SH-SY5Y (cell line): ENCODE measurements at regions not wholly inside any gene's neighbourhood (a gene's known extent, or its start where the extent isn't known, plus 50 kb on each side); places are given as distances from the start of the nearest gene placed in this dataset.

Experiments
- GATA2 ChIP-seq: IDR thresholded peaks from 2 replicates; pipeline ENCODE4 v1.6.1; 2011; ENCODE audit warnings: mild to moderate bottlenecking, low read depth, low read length
- GATA3 ChIP-seq: IDR thresholded peaks from 2 replicates; pipeline ENCODE4 v1.6.1; 2011; ENCODE audit warnings: low read depth, mild to moderate bottlenecking, low read length, moderate library complexity

DNA sequence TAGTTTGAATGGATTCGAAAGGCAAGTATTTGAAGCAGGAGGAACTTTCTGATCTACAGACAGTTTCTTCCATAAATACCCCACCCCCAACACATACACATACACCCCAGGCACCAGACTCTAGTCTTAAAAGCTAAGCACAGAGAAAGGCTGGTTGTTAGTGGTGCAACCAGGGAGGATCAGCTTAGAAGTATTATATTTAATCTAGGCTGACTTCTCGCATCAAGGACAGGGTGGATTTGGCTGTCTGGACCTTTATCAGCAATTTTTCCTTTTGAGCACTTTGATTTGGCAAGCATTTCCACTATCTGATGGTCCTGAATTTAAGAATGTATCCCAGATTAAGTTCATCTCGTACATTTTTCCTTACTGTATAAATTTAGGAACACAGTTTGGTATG lies 1489.8 kb upstream of the FLRT2 start:
- TF ChIP-seq GATA2 (no peak), GATA3 (no peak)
